Fibroblast of skin of right biceps (primary cell): ENCODE measurements at regions not wholly inside any gene's neighbourhood (a gene's known extent, or its start where the extent isn't known, plus 50 kb on each side); places are given as distances from the start of the nearest gene placed in this dataset.

Source experiments
- DNase-seq: peaks from one replicate; pipeline ENCODE4 v3.0.0-alpha.2; 2013

DNA sequence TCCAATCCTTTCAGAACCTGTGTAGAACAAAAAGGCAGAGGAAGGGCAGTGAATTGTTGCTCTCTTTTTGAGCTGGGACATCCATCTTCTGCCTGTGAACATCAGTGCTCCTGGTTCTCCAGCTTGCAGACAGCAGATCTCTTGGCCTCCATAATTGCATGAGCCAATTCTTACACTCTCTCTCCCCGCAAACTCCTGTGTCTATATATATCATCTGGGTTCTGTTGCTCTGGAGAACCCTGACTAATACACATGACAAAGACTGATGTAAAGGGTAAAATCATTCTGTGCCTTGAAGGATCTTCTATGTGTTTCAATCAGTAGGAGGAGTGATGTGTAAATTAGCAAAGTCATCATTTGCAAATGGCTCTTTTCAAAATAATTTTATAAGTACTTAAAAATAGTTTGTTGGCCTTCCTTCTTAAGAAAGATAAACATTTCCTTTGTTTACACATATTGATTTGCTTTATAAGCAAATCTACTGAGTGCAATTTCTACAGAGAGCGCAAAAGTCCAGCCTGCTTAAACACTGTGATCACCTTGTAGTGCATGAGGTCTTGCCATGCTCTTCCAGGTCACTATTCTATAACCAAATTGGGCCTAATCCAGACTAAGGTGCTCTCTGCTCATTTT lies 154.9 kb upstream of the ANKRD28 start:
- peak; percentile 37 for DNase-seq

DNA sequence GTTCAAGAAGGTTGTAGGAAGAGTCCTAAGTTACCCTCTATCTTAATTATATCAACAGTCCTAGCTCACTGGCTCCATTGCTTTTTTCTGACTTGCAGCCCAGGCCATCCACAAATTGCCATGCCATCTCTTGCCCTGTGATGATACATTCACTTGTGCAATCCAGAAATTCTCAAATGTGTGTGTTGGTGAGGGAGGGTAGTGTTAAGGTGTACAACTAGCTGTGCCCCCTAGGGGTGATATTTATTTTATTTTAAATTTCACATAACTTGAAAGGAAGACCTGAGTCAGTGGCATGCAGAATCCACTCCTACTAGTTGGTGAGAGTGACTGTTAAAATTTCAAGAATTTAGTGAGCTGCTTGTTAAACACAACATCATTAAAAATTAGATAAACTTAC lies 156.1 kb upstream of the ANKRD28 start:
- no peak for DNase-seq

GRCh38 chr3:15955968-15956367 lies 158.2 kb upstream of the ANKRD28 start:
- DNase-seq = peak; percentile 37

GRCh38 chr3:15958692-15959433 lies 161.1 kb upstream of the ANKRD28 start:
- DNase-seq = peak; percentile 33

DNA sequence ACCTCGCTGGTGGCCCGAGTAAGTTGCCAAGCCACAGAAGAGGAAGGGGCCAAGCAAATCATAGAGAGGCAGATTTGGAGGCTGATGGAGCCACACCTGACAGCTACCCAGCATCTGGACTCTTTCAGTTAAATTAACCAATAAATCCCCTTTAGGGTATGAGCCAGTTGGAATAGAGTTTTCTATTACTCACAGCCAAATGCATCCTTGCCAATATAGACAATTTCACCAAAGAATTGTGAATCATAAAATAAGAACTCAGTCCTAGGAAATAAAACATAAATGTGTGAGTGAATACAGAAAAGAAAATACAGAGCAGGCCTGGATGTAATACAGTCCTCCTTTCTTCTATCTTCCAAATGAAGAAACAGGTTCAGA lies 161.6 kb upstream of the ANKRD28 start:
- DNase-seq = peak; percentile 56

DNA sequence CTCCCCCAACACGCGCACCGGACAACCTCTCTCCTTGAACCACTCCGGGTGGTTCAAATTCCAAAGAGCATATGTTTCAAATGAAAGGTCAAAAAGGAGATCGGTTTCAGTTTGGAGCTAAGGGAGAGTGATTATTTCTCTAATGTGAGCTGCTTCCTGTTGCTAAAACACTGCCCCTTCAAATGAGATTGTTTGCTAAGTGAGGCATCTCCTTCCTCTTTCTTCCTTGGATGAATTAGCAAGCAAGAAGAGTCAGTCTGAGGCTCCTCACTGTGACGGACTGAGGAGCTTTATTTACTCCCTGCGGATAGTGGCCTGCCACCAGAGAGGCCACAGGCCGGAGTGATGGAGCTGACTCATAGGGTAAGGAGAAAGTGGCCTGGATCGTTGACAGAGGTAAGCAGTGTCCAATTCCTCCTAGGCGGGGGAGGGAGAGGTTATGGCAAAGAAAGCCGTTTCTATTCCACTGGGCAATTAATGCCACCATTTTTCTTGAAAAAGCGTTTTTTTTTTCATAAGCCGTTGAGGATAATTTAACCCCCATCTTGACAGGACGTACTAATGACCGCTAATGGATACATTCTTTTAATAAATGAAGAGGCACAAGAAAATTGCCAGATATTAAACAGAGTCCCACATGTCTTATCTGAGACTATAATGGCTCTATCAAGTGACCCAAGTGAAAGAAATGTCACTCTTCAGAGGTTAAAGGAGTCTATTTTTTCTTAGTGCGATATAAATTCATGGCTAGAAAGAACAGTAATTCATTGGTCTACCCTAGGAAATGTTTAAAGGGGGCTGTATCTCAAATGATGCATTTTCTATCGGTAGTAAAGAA lies 167.0 kb upstream of the ANKRD28 start:
- peak; percentile 64 for DNase-seq

GRCh38 chr3:15967577-15967976 lies 169.8 kb upstream of the ANKRD28 start:
- DNase-seq = no peak

DNA sequence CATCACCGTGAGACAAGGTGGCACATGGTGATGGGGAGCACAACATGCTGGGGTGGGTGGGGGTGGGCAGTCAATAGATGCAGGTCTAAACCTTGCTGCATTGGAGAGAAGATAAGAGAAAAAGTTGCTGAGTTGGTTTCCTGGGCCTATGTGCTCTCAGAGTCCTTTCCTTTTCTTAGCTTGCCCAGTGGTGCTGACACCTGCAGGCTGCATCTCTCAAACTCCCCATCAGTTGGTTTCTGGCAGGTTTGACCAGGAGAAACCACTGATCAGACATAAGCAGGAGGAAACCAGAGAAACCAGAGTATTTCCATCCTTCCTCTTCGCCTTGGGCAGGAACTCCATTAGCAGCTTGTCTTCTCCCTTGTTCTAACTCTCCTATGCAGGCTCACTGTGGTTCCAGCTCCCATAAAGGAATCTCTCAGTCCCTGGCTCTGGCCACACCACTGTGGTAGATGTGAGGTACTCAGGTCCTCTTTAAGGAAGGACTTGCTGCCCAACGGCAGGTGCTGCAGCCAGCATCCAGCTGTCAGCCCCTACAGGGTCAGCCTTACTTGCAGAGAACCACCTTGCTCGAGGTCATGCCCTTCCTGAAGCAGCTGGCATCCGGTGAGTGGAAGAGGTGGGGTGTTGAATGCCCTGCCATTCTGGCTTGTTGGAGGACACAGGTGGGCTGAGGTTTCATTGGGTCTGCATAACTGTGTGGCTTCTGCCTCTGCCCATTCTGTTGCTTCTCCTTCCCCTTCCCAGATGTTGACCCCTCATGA lies 172.3 kb upstream of the ANKRD28 start:
- DNase-seq = no peak

DNA sequence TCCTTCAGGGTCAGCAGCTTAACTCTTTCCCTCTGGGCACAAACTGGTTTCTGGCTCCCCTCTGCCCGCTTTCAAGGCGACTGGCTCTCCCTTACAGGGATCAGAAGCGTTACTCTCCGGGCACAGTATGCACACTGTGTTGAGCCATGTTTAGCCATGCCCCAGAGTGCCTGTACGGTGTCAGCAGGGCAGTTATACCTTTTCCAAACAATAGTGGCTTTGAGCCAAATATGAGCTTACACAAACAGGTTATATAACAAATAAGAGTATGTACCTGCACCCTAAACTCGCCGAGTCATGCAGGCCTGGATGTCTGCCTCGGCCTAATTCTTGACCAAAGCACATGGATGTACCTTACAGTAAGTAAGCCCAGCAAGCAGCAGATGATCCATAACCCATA lies 175.6 kb upstream of the ANKRD28 start:
- no peak for DNase-seq

GRCh38 chr3:15973940-15974339 lies 176.2 kb upstream of the ANKRD28 start:
- no peak for DNase-seq

GRCh38 chr3:15974647-15975046 lies 176.9 kb upstream of the ANKRD28 start:
- no peak for DNase-seq

DNA sequence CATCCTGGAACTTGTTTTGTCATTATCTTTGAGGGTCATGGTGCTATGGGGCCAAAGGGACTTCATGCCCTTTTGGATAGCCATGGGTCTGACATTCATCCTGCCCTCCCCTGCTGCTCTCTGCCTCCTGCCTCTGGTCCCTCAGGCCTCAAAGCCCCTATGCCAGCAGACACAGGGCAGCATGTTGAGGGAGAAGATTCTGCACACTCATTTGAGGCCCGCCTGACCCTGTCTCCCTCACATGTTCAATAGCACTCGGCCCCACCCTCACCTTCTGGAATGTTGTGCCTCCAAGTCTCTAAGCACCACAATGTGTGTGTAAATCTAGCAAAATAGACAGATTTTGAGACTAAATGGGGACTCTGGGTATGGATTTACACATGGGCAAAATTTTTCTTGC lies 178.7 kb upstream of the ANKRD28 start:
- no peak for DNase-seq

- DNase-seq = no peak
Observed at GRCh38 chr3:15977090-15977489, 179.3 kb upstream of the ANKRD28 start.

DNA sequence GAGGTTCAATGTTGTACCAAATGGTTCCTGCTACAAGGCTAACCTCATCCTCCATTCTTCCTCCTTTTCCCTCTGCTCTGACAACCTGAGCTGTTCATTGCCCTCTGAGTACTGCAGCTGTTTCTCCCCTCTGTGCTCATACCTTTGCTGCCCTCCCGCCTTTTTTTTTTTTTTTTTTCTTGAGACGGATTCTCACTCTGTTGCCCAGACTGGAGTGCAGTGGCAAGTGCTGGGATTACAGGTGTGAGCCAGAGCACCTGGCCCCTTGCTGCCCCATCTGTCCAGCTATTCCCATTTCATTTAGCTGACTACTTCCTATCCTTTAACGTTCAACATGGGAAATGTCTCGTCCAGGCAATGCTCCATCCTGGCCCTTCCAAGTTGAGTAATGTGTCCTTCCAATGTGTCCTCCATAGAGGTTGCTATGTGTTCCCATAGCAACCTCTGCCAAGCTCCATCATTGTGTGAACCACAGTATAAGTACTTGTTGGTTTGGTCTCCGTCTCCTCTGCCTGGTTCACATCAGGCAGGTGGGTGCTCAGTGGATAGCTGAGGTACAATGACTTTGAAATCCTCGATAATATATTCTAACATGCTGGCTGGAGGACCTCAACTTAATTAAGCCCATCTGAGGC lies 179.9 kb upstream of the ANKRD28 start:
- no peak for DNase-seq

DNA sequence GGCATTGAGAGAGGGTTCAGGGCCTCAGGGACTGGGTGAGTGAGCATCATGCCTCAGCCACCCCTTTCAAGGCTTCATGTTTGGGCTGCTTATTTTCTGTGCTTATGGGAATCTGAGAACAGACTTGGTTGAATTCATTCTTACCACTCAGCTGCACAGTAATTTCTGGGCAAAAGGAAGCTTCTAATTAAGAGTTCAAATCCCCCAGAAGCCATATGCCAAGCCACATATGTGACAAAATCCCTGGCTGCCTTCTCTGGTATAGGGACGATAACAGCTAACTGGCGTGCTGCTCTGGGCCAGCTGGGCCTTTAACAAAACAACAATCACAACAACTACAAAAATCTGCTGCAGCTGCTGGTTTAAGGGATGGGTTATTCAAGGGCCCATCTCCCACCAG lies 181.0 kb upstream of the ANKRD28 start:
- no peak for DNase-seq

DNA sequence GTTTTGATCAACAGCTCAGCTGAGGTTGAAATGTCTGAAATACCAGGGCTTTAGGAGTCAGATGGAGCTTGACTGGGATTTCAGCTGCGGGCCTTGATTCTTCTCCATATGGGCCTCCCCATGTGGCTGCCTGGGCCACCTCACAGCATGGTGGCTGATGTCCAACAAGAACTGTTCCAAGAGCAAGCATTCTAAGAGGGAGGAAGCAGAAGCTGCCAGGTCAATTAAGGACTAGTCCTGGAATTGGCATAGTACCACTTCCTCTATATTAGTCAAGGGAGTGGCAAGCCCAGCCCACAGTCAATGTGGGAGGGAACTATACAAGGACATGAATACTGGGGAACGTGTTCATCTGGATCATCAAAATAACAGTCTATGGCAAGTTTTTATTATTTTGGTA lies 181.7 kb upstream of the ANKRD28 start:
- peak; percentile 22 for DNase-seq

DNA sequence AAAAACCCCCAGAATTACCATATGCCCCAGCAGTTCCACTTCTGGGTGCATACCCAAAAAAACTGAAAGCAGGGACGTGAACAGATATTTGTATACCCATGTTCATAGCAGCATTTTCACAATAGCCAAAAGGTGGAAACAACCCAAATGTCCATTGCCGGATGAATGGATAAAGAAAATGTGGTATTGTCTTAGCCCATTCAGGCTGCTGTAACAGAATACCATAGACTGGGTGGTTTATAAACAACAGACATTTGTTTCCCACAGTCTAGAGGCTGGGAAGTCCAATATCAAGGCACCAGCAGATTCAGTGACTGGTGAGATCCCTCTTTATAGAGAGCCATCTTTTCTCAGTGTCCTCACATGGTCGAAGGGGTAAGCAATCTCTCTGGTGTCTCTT lies 182.1 kb upstream of the ANKRD28 start:
- no peak for DNase-seq

DNA sequence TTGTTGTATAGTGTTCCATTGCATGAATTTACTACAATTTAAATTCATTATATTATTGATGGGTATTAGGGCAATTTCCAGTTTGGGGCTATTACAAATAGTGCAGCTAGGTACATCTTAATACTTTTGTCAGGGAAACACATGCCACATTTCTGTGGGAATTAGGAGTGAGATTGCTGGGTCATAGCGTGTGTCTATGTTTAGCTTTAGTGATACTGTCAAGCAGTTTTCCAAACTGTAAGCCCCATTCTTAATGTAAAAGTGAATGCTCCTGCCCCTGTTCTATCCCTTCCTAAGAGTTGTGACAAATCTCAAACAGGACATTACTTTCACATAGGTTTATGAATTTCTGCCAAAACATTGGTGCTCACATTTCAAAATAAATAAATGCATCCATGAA lies 184.5 kb upstream of the ANKRD28 start:
- no peak for DNase-seq

GRCh38 chr3:15982667-15983196 lies 185.0 kb upstream of the ANKRD28 start:
- DNase-seq = peak; percentile 97

DNA sequence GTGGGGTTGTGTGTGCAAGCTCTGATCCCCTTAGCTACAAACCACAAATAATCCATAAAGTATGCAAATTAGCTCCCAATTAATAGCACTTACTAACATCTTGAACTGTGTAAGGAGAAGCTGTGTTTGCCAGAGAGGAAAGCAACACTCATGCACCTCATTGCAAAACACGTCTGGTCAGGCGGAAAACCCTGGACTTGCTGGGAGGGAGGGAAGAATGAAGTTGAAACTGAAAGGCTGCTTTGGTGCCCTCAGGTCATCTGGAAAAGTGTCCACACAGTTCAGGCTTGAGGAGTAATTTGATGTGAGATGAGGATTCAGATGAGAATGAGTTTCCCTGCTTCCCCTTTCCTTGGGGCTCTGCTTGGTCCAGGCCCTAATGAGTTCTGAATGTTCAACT lies 185.5 kb upstream of the ANKRD28 start:
- no peak for DNase-seq

GRCh38 chr3:15983693-15984092 lies 185.9 kb upstream of the ANKRD28 start:
- DNase-seq = no peak

DNA sequence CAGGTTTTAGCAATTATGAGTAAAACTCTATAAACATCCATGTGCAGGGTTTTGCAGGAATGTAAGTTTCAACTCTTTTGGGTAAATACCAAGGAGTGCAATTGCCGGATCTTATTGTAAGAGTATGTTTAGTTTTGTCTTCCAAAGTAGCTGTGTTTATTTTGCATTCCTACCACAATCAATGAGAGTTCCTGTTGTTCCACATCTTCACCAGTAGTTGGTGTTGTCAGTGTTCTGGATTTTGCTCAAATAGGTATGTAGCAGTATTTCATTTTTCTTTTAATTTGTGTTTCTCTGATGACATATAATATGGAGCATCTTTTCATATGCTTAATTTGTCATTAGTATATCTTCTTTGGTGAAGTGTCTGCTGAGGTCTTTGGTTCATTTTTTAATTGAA lies 185.1 kb upstream of the GALNT15 start:
- no peak for DNase-seq
